HG03135 (cell line): ENCODE measurements at regions not wholly inside any gene's neighbourhood (a gene's known extent, or its start where the extent isn't known, plus 50 kb on each side); places are given as distances from the start of the nearest gene placed in this dataset.
A peak's percentile ranks its signal among the peaks of the same experiment; 100 is the strongest.
"Not testable (repeated sequence)": the region's sequence is repeated elsewhere in the genome, so short reads cannot be mapped to it uniquely, and the experiment has no call there.

Experiments used
- ATAC-seq: cut with Tn5 transposase; IDR thresholded peaks from one replicate; pipeline ENCODE4 v1.9.1; 2021; ENCODE audit warnings: mild to moderate bottlenecking, moderate library complexity; ENCODE audit not compliant: unreplicated experiment

DNA sequence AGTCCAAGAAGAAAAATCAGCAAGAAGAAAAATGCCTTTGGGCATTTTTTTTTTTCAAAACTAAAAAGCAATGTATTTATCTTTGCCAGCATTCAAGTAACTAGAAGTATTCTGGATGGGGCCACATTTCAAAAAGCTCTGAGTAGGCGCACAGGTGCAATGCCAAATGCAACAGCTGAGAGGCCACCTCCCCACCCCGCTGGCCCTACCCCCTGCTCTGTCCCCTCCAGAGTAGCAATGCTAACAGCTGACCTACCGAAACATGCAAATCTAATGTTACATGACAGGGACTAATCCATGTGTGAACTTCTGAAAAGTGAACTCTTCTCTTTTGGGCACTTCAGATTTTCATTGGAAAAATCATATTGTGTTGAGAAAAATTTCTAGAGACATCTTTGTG, 153.7 kb upstream of the SLC38A2 start:
- ATAC-seq: no peak

GRCh38 chr12:46524778-46525177, 152.2 kb upstream of the SLC38A2 start:
- no peak for ATAC-seq

GRCh38 chr12:46523863-46524770, 151.5 kb upstream of the SLC38A2 start:
- no peak for ATAC-seq

GRCh38 chr12:46523446-46523845, 150.9 kb upstream of the SLC38A2 start:
- ATAC-seq: no peak

GRCh38 chr12:46522071-46522470, 149.5 kb upstream of the SLC38A2 start:
- ATAC-seq: no peak

DNA sequence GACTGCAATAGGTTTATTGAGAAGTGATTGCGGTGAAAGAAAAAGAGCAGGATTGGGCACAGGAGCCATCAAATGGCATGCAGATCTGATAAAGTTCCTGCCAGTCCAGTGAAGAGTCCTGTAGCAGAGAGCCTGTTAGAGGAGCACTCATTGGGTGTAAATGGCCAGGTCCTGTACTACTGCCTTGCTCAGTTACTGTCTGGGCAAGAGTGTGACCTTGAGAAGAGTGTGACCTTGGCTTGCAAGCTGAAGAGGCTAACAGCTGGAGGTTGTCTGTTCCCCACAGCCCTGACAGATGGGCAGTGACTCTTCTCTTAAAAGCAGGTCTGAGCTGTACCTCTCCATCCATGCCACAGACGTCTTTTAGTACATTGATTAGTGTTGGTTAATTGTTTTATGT, 148.6 kb upstream of the SLC38A2 start:
- no peak for ATAC-seq

GRCh38 chr12:46519407-46519806, 146.8 kb upstream of the SLC38A2 start:
- no peak for ATAC-seq

- no peak for ATAC-seq
These were observed 146.2 kb upstream of the SLC38A2 start for GRCh38 chr12:46518729-46519128.

- ATAC-seq: no peak
These were observed 145.6 kb upstream of the SLC38A2 start for GRCh38 chr12:46518169-46518568.

DNA sequence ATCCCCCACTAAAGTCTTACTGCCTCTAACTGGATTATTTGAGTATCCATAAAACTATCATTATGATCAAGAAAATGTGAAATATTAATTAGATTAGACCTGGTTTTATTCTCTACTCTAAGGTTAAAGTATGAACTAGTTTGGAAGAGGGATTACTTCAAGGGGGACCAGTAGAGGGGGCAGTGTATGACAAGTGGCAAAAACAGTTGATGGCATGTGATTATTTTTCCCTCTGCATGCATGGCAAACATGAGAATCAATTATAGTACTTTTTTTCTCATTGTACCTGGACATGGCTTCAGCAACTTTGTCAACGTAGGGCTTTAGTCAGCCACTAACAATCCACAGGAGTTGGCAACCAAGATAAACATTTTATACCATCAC, 145.0 kb upstream of the SLC38A2 start:
- ATAC-seq: peak; percentile 41

DNA sequence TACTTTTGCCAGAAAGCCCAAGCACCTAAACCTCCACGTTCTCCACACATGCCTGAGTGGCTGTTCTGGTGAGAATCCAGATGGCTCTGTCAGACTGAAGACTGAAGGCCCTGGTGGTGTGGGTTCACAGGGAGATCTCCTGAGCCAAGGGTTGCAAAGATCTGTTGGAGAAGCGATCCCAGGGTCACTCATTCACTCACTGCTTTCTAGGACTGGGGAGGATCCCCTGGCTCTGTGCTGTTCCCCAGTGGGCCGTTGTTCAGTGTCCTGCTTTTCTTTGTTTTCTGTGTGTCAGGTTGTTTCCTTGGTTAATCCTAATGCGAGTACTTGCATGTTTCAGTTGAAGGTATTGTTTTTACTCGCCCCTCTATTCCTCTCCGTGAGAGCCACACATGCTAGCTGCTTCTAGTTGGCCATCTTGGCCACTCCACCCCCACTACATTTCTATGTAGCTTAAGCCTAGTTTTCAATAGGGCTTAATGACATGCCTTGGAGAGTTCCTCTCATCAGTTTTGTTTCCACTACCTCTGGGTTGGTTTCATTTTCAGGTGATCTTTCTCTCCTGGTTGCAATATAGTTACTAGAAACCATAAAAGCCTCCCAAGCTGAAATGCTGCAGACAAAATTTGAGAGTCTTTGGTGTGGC, 144.5 kb upstream of the SLC38A2 start:
- ATAC-seq: peak; percentile 98

DNA sequence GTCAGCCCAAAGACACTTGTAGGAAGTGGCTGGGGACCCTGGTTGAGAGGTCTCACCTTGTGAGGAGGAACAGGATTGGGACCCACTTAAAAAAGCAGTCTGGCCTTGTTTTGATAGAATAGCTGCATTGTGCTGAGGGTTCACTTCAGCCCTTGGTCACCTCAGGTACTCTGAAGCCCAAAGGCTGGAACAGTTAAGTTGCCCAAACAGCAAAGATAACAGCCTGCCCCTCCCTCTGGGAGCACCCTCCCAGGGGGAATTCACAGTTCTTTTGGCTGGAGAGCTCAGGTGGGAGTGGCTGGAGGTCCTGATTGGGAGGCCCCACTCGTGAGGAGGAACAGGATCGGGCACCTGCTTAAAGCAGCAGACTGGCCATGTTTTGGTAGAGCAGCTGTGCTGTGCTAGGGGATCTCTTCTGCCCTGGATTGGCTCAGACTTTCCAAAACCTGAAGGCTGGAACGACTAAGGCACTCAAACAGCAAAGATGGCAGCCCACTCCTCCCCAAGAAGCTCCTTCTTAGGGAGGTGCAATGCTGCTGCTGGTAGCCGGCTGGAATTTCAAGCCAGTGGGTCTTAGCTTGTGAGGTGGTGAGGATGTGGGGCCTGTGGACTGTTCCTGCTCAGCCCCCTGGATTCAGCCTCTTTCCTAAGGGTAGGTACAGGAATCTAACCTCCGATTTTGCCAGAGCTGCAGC, 143.8 kb upstream of the SLC38A2 start:
- no peak for ATAC-seq

- ATAC-seq: no peak
These were observed 143.3 kb upstream of the SLC38A2 start for GRCh38 chr12:46515829-46516228.

- no peak for ATAC-seq
These were observed 142.3 kb upstream of the SLC38A2 start for GRCh38 chr12:46514886-46515285.

- ATAC-seq: not testable (repeated sequence)
These were observed 137.7 kb upstream of the SLC38A2 start for GRCh38 chr12:46510257-46510656.

DNA sequence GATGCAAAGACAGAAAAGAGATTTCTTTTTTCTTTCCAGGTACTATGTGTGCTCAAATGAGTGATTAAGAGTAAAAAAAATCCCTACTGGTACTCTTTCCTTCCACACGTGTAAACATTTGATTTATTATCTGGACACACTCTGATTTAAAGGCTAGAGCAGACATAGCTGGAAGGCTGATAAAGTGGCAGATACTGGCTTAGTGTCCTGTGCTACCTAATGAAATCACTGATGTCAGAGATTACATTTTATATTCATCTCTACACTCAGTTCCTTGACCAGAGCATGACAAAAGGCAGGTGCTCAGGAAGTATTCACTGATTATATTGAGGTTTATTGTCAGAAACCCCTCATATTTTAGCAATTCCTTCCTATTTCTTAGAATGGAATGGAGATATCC, 136.6 kb upstream of the SLC38A2 start:
- no peak for ATAC-seq

GRCh38 chr12:46508651-46509050, 136.1 kb upstream of the SLC38A2 start:
- no peak for ATAC-seq

DNA sequence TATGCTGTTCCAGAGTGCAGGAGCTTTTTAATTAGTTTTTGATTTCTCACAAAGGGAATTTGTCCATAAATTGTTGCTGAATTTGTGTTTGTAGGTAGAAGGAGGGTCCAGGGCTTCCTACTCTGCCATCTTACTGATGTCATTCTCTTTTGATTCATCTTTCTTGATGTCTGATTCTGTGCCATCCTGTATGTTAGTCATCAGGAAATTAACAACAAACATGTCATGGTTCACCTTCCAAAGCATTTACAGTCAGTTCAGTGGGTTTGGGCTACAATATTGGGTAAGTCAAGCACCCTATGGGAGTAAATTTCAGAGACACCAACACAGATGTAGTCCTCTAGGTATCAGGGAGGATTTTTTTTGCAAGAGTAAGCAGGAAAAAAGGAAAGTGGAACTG, 135.2 kb upstream of the SLC38A2 start:
- no peak for ATAC-seq

GRCh38 chr12:46506961-46507360, 134.4 kb upstream of the SLC38A2 start:
- no peak for ATAC-seq

GRCh38 chr12:46506198-46506597, 133.6 kb upstream of the SLC38A2 start:
- ATAC-seq: no peak

DNA sequence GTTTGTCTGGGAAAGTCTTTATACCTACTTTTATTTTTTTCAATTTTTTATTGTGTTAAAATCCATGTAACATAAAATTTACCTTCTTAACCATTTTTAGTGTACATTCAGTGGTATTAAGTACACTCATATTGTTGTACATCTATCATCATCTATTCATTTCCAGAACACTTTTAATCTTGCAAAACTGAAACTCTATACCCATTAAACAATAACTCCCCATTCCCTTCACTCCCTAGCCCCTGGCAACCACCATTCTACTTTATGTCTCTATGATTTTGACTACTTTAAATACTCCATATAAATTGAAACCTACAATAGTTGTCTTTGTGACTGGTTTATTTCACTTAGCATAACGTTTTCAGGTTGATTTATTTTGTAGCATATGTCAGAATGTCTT, 131.9 kb upstream of the SLC38A2 start:
- ATAC-seq: no peak
